Choroid plexus epithelial cell (primary cell): ENCODE measurements at regions not wholly inside any gene's neighbourhood (a gene's known extent, or its start where the extent isn't known, plus 50 kb on each side); places are given as distances from the start of the nearest gene placed in this dataset.
A peak's percentile ranks its signal among the peaks of the same experiment; 100 is the strongest.
"Not testable (repeated sequence)": the region's sequence is repeated elsewhere in the genome, so short reads cannot be mapped to it uniquely, and the experiment has no call there.

Experiments used
- DNase-seq: peaks from one replicate; pipeline ENCODE4 v3.0.0-alpha.2; 2010; ENCODE audit warnings: low read depth
- H3K4me3 ChIP-seq: 2 replicates; pipeline ENCODE4 v1.5.1; 2011; ENCODE audit warnings: low read depth, mild to moderate bottlenecking, control low read depth, low read length, moderate library complexity
- TF ChIP-seq, protein P1 (sequence below): conservative IDR thresholded peaks from 2 replicates; pipeline ENCODE4 v1.5.1; 2011; ENCODE audit warnings: low read depth, mild to moderate bottlenecking, control low read depth, inconsistent platforms, low read length, moderate library complexity

DNA sequence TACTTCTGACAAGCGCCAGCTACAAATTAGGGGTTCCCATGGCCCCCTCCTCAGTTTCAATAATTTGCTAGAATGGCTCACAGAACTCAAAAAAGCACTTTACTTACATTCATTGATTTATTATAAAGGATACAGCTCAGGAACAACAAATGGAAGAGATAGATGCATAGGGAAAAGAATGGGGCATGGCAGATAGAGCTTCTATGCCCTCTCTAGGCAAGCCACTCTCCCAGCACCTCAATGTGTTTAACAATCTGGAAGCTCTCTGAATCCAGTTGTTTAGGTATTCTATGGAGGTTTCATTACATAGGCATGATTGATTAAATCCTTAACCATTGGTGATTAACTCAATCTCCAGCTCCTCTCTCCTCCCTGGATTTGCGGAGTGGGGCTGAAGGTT lies 184.5 kb upstream of the DAAM1 start:
- peak; percentile 54 for DNase-seq
- H3K4me3 ChIP-seq: no peak overlapping the region
- TF ChIP-seq, protein P1, sequence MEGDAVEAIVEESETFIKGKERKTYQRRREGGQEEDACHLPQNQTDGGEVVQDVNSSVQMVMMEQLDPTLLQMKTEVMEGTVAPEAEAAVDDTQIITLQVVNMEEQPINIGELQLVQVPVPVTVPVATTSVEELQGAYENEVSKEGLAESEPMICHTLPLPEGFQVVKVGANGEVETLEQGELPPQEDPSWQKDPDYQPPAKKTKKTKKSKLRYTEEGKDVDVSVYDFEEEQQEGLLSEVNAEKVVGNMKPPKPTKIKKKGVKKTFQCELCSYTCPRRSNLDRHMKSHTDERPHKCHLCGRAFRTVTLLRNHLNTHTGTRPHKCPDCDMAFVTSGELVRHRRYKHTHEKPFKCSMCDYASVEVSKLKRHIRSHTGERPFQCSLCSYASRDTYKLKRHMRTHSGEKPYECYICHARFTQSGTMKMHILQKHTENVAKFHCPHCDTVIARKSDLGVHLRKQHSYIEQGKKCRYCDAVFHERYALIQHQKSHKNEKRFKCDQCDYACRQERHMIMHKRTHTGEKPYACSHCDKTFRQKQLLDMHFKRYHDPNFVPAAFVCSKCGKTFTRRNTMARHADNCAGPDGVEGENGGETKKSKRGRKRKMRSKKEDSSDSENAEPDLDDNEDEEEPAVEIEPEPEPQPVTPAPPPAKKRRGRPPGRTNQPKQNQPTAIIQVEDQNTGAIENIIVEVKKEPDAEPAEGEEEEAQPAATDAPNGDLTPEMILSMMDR: peak; percentile 62

DNA sequence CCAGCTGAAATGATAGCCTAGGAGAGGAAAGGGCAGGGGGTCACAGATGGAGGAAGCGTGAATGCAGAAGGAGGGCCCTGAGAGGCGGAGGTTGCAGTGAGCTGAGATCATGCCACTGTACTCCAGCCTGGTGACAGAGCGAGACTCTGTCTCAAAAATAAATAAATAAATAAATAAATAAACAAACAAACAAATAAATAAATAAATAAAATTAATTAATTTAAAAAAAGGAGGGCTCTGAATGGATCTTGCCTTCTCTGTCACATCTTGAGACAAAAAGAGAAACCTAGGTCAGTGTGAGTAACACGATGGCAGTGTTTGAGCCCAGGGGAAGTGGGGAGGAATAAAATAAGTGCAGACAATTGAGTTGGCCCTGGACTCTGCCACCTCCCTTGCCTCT lies 182.3 kb upstream of the DAAM1 start:
- not testable (repeated sequence) for DNase-seq, H3K4me3 ChIP-seq

DNA sequence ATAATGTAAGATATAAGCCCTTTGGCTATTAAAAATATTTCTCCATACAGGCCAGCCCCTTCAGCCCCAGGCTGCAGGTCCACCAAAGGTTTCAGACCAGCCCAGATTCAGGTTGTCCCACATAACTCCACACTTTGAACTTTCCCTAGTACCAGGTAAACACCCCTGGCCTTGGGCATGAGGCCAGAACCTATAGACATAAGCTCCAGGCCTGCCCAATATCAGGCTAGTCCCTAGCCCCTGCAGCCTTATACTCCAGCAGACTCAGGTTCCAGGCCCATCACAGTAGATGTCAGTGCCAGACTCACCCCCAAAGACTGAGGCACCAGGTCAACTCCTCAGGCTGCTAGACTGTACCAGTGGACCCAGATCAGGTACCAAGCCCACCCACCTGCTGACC lies 178.5 kb upstream of the DAAM1 start:
- no peak overlapping the region for H3K4me3 ChIP-seq
- TF ChIP-seq, protein P1: no peak
- DNase-seq: no peak

DNA sequence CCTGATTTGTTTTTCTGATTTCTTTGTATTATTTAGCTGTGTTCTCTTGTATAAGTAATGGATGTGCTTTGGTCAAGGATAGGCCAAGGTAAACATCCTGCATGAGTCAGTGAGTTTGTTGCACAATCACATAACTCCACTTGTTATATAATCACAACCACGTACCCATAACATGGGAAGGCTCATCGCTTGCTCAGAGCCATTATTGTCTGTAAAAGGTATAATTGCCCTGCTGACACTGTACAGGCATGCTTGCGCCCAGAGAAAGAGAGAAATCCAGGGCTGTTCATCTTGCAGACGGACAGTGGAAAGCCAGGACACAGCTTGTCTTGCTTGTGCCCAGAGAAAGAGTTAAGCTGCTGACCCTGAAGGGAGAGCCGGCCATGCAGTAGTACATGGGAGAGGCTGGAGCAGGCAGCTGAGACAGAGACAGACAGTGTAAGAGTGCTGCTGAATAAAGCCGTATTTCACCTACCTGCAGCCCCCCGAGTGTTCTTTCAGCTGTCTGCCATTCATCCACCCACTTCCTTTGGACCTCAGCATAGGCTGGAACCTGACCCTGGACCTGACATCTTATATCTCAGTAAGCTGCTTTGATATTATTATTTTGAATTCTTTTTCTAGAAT lies 174.7 kb upstream of the DAAM1 start:
- no peak overlapping the region for H3K4me3 ChIP-seq
- TF ChIP-seq, protein P1: no peak
- peak; percentile 70 for DNase-seq

DNA sequence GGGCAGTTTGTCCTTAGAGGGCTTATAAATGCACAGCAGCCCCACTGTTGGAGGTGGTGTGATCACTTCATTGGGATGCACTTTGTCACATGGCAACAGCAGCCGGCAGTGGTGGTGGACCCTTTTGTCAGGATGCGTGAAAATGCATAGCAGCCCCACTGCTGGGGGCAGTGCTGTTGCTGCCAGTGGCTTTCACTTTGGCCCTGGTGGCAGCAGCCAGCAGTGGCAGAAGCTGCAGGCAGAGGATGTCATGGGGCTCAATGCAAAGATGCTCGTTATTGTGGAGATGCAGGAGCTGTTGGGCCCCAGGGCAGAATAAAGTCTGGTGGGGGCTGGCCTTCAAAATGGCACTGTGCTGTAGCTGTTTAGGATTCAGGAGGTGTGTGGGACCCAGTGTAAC lies 173.0 kb upstream of the DAAM1 start:
- TF ChIP-seq, protein P1: no peak
- DNase-seq: no peak
- H3K4me3 ChIP-seq: no peak overlapping the region

DNA sequence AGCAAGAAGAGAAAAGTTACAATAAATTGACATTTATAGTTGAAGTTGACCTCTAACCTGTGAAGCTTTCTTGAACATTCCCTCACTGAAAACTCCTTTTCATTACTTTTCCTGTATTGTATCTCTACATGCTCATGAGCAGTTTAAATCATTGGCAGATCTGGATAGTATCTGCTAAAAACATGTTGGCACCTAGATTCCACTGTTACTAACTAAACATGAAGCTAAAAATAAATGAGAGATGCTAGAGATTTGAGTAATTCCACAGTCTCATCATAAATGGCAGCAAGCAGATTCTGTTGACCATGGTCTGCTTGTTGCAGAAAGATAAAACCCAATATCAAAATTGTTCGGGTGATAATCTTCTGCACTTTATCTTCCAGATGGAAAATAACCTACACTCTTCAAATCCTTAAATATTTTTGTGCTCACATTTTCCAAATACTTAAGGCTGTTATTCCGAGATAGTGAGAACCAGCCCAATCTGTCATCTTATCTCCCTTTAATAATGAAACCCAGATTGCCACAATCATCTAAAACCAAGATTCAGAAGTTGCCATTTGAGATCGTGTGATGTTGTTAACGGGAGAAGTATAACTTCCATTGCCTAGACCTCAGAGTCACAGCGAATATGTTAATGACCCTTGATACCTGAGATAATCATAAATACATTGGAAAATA lies 171.0 kb upstream of the DAAM1 start:
- H3K4me3 ChIP-seq: no peak overlapping the region
- TF ChIP-seq, protein P1: no peak
- DNase-seq: no peak

DNA sequence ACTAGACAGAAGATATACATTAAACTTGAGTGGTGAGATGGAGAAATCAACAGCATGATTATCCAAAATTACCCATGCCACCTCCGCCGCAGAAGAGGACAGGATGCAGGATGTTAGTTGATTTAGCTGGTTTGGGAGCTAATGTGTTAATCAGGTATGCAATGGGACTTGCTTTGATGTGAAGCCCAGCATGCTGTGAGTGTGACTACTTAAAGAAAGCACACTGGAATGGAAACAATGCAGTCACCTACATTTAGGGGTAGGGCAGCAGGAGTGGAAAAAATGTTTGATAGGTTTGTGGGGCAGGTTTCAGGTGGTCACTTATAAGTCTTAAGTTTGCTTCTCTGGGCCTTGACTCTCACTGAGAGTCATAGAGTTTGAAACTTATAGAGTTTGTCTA lies 170.0 kb upstream of the DAAM1 start:
- H3K4me3 ChIP-seq: no peak overlapping the region
- no peak for DNase-seq
- TF ChIP-seq, protein P1: no peak
